Esophagus muscularis mucosa (tissue), 4 donors: ENCODE measurements at regions not wholly inside any gene's neighbourhood (a gene's known extent, or its start where the extent isn't known, plus 50 kb on each side); places are given as distances from the start of the nearest gene placed in this dataset.

ENCODE experiments used
- DNase-seq: peaks from one replicate; pipeline ENCODE4 v3.0.0-alpha.2; 2017; ENCODE audit errors: extremely low spot score
- H3K27ac ChIP-seq, 4 donors: fragments of 200-600 bp; sonication (generic); replicated peaks in 1 of 4; 1 replicate in 3 of 4; 2 replicates in 1 of 4; pipeline ENCODE4 v1.5.1; 2016 to 2019; ENCODE audit warnings: mild to moderate bottlenecking in 1 of 4
- H3K27me3 ChIP-seq, 4 donors: fragments of 200-600 bp; sonication (generic); one replicate each; pipeline versions ENCODE4 v1.5.1 to v1.6.0; 2016 to 2019
- H3K36me3 ChIP-seq, 4 donors: fragments of 200-600 bp; sonication (generic); one replicate each; pipeline ENCODE4 v1.5.1; 2016 to 2019
- H3K4me1 ChIP-seq, 4 donors: fragments of 200-600 bp; sonication (generic); one replicate each; pipeline ENCODE4 v1.5.1; 2016 to 2019
- H3K4me3 ChIP-seq, 4 donors: fragments of 200-600 bp; sonication (generic); 1 replicate in 2 of 4; 2 replicates in 2 of 4; pipeline ENCODE4 v1.5.1; 2016 to 2019; ENCODE audit warnings: mild to moderate bottlenecking in 4 of 4, moderate library complexity in 1 of 4
- H3K9me3 ChIP-seq, 4 donors: fragments of 200-600 bp; sonication (generic); 1 replicate in 3 of 4; 2 replicates in 1 of 4; pipeline ENCODE4 v1.5.1; 2016 to 2019
- EP300 ChIP-seq: sonication (generic); formaldehyde crosslinking; IDR thresholded peaks from one replicate; pipeline ENCODE4 v1.6.1; 2017; ENCODE audit warnings: antibody characterized with exemption
- POLR2A ChIP-seq: fragments of 450-650 bp; IDR thresholded peaks from one replicate; pipeline ENCODE4 v1.6.1; 2017; ENCODE audit warnings: antibody characterized with exemption, moderate library complexity, mild to moderate bottlenecking, low read depth
- POLR2AphosphoS5 ChIP-seq, 2 donors: sonication (generic); formaldehyde crosslinking; IDR thresholded peaks; one replicate each; pipeline ENCODE4 v1.6.1; 2017; ENCODE audit warnings: antibody characterized with exemption in 2 of 2
- WGBS: methylation state at CpG from one replicate; pipeline ENCODE4 v1.1.5; 2018; 5-methylcytosine and 5-hydroxymethylcytosine counted together
- intact Hi-C: fragments of 100-400 bp; cut with DNase I; formaldehyde crosslinking; loops from one replicate; pipeline ENCODE4 v1.15.1; 2023
- TF ChIP-seq, protein P1 (sequence below), 3 experiments: fragments of 200-600 bp in 2 of 3; fragments of 450-650 bp in 1 of 3; sonication (generic) in 2 of 3; IDR thresholded peaks; one replicate each; pipeline ENCODE4 v1.5.1; 2017 to 2019; ENCODE audit warnings: antibody characterized with exemption in 3 of 3, mild to moderate bottlenecking in 2 of 3, moderate library complexity in 1 of 3

DNA sequence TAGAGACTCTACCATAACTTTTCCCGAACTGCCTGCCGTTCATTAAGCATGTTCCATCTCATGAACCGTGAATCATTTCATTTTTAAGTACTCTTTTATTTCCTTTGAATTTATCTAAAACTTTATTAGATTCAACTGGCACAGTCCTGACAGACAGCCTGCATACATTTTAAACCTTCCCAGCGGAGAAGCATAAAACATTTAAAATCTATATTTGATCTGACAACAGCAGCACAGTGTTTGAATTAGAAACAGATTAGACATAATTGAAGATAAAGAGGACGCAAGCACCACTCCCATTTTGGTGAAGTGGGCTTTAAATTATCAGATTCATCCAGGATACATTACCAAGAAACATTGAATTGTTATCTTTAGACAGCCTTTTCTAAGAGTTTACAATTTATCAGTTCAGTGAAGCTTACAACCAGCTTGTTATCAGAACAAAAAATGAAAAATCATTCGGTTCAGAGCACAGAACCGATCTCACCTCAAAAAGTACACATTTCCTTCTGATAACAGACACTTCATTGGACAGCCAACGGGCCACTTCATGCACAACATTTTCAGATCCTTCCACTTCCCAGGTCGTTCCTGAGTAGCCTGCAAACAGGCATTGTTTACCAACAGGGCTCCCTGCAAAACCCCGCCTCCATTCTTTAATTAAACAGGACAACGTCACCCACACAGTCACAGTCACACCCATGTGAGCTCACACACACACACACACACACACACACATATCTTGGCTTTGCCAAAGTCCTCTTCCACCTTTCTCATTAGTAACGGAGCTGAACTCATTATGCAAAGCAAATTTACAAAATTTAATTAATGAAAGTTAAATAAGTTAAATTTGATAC lies 171.2 kb downstream of the SP3 start:
- no peaks in the 10 kb centered on the region for H3K36me3 ChIP-seq
- H3K27me3 ChIP-seq: peaks cover 0 to 4% (median 0%) of the 10 kb centered on the region in 4 donors
- H3K4me1 ChIP-seq: no peaks in the 10 kb centered on the region
- no peaks in the 10 kb centered on the region for H3K9me3 ChIP-seq
- no peak overlapping the region for H3K4me3 ChIP-seq
- no peak overlapping the region for H3K27ac ChIP-seq
- WGBS: 79% methylated on average over 12 of the region's 12 CpGs
- TF ChIP-seq POLR2AphosphoS5 (IDR thresholded peaks at IDR 0.05) (no peak), POLR2A (no peak), EP300 (no peak)
- TF ChIP-seq, protein P1, sequence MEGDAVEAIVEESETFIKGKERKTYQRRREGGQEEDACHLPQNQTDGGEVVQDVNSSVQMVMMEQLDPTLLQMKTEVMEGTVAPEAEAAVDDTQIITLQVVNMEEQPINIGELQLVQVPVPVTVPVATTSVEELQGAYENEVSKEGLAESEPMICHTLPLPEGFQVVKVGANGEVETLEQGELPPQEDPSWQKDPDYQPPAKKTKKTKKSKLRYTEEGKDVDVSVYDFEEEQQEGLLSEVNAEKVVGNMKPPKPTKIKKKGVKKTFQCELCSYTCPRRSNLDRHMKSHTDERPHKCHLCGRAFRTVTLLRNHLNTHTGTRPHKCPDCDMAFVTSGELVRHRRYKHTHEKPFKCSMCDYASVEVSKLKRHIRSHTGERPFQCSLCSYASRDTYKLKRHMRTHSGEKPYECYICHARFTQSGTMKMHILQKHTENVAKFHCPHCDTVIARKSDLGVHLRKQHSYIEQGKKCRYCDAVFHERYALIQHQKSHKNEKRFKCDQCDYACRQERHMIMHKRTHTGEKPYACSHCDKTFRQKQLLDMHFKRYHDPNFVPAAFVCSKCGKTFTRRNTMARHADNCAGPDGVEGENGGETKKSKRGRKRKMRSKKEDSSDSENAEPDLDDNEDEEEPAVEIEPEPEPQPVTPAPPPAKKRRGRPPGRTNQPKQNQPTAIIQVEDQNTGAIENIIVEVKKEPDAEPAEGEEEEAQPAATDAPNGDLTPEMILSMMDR (IDR thresholded peaks at IDR 0.05): no peak
- intact Hi-C loops: no loop called here
- DNase-seq: peak; percentile 74

GRCh38 chr2:173797586-173798263 lies 167.4 kb downstream of the SP3 start:
- Histone ChIP-seq H3K36me3 (no peaks in the 10 kb centered on the region), H3K27me3 (peaks cover 0 to 15% (median 0%) of the 10 kb centered on the region in 4 donors), H3K4me3 (no peak overlapping the region), H3K9me3 (no peaks in the 10 kb centered on the region), H3K4me1 (no peaks in the 10 kb centered on the region), H3K27ac (no peak overlapping the region)
- intact Hi-C loops: no loop called here
- DNase-seq: peak; percentile 53
- 94% methylated on average over 4 of the region's 4 CpGs for WGBS
- no peak for TF ChIP-seq EP300
- no peak for TF ChIP-seq POLR2A
- no peak for TF ChIP-seq POLR2AphosphoS5 (IDR thresholded peaks at IDR 0.05)
- TF ChIP-seq, protein P1 (IDR thresholded peaks at IDR 0.05): no peak

DNA sequence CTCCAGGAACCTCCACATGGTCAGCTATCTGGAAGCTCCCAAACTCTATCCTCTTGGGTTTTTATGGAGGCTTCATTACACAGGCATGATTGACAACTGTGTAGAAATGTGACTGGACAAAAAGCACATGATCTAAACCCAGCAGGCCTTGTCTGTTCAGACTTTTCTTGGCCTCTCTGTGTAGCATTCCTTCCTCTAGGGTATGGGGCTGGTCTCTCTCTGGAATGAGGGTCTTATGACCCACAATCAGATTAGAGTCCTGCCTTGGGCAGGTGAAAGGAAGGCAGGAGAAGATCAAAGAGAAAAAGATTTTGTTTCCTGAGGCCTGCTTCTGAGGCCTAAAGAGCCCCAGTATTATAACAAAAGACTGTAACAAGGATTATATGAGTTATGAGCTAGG lies 162.7 kb downstream of the SP3 start:
- Histone ChIP-seq H3K27ac (no peak overlapping the region), H3K4me1 (no peaks in the 10 kb centered on the region), H3K9me3 (no peaks in the 10 kb centered on the region), H3K36me3 (no peaks in the 10 kb centered on the region), H3K27me3 (peaks cover 0 to 23% (median 0%) of the 10 kb centered on the region in 4 donors), H3K4me3 (no peak overlapping the region)
- no peak for DNase-seq
- intact Hi-C loops: no loop called here
- TF ChIP-seq POLR2AphosphoS5 (IDR thresholded peaks at IDR 0.05): no peak
- no peak for TF ChIP-seq EP300
- TF ChIP-seq, protein P1 (IDR thresholded peaks at IDR 0.05): no peak
- no peak for TF ChIP-seq POLR2A

GRCh38 chr2:173803449-173803848 lies 161.7 kb downstream of the SP3 start:
- intact Hi-C loops: no loop called here
- 90% methylated on average over 1 of the region's 1 CpG for WGBS
- no peak for TF ChIP-seq POLR2AphosphoS5 (IDR thresholded peaks at IDR 0.05)
- TF ChIP-seq EP300: no peak
- TF ChIP-seq, protein P1 (IDR thresholded peaks at IDR 0.05): no peak
- TF ChIP-seq POLR2A: no peak

More at GRCh38 chr2:173803449-173803848, 161.7 kb downstream of the SP3 start:
- Histone ChIP-seq H3K4me1 (no peaks in the 10 kb centered on the region), H3K9me3 (no peaks in the 10 kb centered on the region), H3K36me3 (no peaks in the 10 kb centered on the region), H3K4me3 (no peak overlapping the region), H3K27me3 (peaks cover 0 to 23% (median 0%) of the 10 kb centered on the region in 4 donors), H3K27ac (no peak overlapping the region)
- peak; percentile 50 for DNase-seq
